Nephron (organoid): ENCODE measurements at regions not wholly inside any gene's neighbourhood (a gene's known extent, or its start where the extent isn't known, plus 50 kb on each side); places are given as distances from the start of the nearest gene placed in this dataset.
A peak's percentile ranks its signal among the peaks of the same experiment; 100 is the strongest.

ENCODE experiments used
- H3K27ac Mint-ChIP-seq, 3 experiments: 2 replicates each; pipeline ENCODE4 v1.8.0; 2020; ENCODE audit warnings: mixed read lengths in 3 of 3, mild to moderate bottlenecking in 2 of 3, moderate library complexity in 1 of 3
- H3K27me3 Mint-ChIP-seq: 2 replicates; pipeline ENCODE4 v1.8.0; 2021; ENCODE audit warnings: low read depth, mild to moderate bottlenecking, moderate library complexity, mixed read lengths
- H3K36me3 Mint-ChIP-seq: 2 replicates; pipeline ENCODE4 v1.8.0; 2020; ENCODE audit warnings: low read depth, mixed read lengths
- H3K4me1 Mint-ChIP-seq: 2 replicates; pipeline ENCODE4 v1.8.0; 2020; ENCODE audit warnings: mixed read lengths
- H3K4me3 Mint-ChIP-seq, 3 experiments: 2 replicates each; pipeline ENCODE4 v1.8.0; 2020; ENCODE audit warnings: mild to moderate bottlenecking in 3 of 3, mixed read lengths in 3 of 3, moderate library complexity in 2 of 3
- H3K9me3 Mint-ChIP-seq: 2 replicates; pipeline ENCODE4 v1.8.0; 2020; ENCODE audit warnings: mixed read lengths
- CTCF ChIP-seq, 3 experiments: fragments of 200-600 bp; sonication (generic); IDR thresholded peaks; one replicate each; pipeline ENCODE4 v1.5.0; 2021; ENCODE audit warnings: antibody characterized with exemption in 3 of 3; ENCODE audit not compliant: unreplicated experiment in 3 of 3

- Mint-ChIP-seq H3K4me1 (no peaks in the 10 kb centered on the region), H3K9me3 (no peaks in the 10 kb centered on the region), H3K27ac (no peak overlapping the region), H3K4me3 (no peak overlapping the region), H3K27me3 (peaks cover 4% of the 10 kb centered on the region), H3K36me3 (no peaks in the 10 kb centered on the region)
- no peak for TF ChIP-seq CTCF (IDR thresholded peaks at IDR 0.05; ENCODE audit: unreplicated experiment in 3 of 3)
Observed at GRCh38 chr3:39665441-39665840, 144.0 kb upstream of the MYRIP start.

GRCh38 chr3:39668420-39668819 is 141.0 kb upstream of the MYRIP start:
- H3K4me1 Mint-ChIP-seq: no peaks in the 10 kb centered on the region
- H3K27me3 Mint-ChIP-seq: peaks cover 6% of the 10 kb centered on the region
- H3K9me3 Mint-ChIP-seq: no peaks in the 10 kb centered on the region
- H3K36me3 Mint-ChIP-seq: no peaks in the 10 kb centered on the region
- H3K4me3 Mint-ChIP-seq: no peak overlapping the region
- TF ChIP-seq CTCF (IDR thresholded peaks at IDR 0.05; ENCODE audit: unreplicated experiment in 3 of 3): peak; percentile 50 to 63 (median 57)
- no peak overlapping the region for H3K27ac Mint-ChIP-seq

- Mint-ChIP-seq H3K27me3 (peaks cover 6% of the 10 kb centered on the region), H3K27ac (no peak overlapping the region), H3K4me3 (no peak overlapping the region), H3K36me3 (no peaks in the 10 kb centered on the region), H3K9me3 (no peaks in the 10 kb centered on the region), H3K4me1 (no peaks in the 10 kb centered on the region)
- no peak for TF ChIP-seq CTCF (IDR thresholded peaks at IDR 0.05; ENCODE audit: unreplicated experiment in 3 of 3)
Observed at GRCh38 chr3:39671116-39671515, 138.3 kb upstream of the MYRIP start.

- Mint-ChIP-seq H3K27me3 (peaks cover 6% of the 10 kb centered on the region), H3K36me3 (no peaks in the 10 kb centered on the region), H3K4me1 (no peaks in the 10 kb centered on the region), H3K27ac (no peak overlapping the region), H3K4me3 (no peak overlapping the region), H3K9me3 (no peaks in the 10 kb centered on the region)
- TF ChIP-seq CTCF (IDR thresholded peaks at IDR 0.05; ENCODE audit: unreplicated experiment in 3 of 3): no peak
Observed at GRCh38 chr3:39671600-39671999, 137.8 kb upstream of the MYRIP start.

GRCh38 chr3:39705351-39705900 is 104.0 kb upstream of the MYRIP start:
- no peaks in the 10 kb centered on the region for H3K36me3 Mint-ChIP-seq
- no peak overlapping the region for H3K4me3 Mint-ChIP-seq
- no peaks in the 10 kb centered on the region for H3K4me1 Mint-ChIP-seq
- H3K27me3 Mint-ChIP-seq: no peaks in the 10 kb centered on the region
- H3K9me3 Mint-ChIP-seq: peaks cover under 1% of the 10 kb centered on the region
- no peak for TF ChIP-seq CTCF (IDR thresholded peaks at IDR 0.05; ENCODE audit: unreplicated experiment in 3 of 3)
- H3K27ac Mint-ChIP-seq: no peak overlapping the region

- H3K27ac Mint-ChIP-seq: no peak overlapping the region
- H3K9me3 Mint-ChIP-seq: no peaks in the 10 kb centered on the region
- TF ChIP-seq CTCF (IDR thresholded peaks at IDR 0.05; ENCODE audit: unreplicated experiment in 3 of 3): peak; percentile 62 to 72 (median 65)
- no peaks in the 10 kb centered on the region for H3K36me3 Mint-ChIP-seq
- H3K4me3 Mint-ChIP-seq: no peak overlapping the region
- no peaks in the 10 kb centered on the region for H3K4me1 Mint-ChIP-seq
- no peaks in the 10 kb centered on the region for H3K27me3 Mint-ChIP-seq
Observed at GRCh38 chr3:39707314-39707909, 102.0 kb upstream of the MYRIP start.
